ENCODE measurements at regions not wholly inside any gene's neighbourhood (a gene's known extent, or its start where the extent isn't known, plus 50 kb on each side); places are given as distances from the start of the nearest gene placed in this dataset.
"Not testable (repeated sequence)": the region's sequence is repeated elsewhere in the genome, so short reads cannot be mapped to it uniquely, and the experiment has no call there.

DNA sequence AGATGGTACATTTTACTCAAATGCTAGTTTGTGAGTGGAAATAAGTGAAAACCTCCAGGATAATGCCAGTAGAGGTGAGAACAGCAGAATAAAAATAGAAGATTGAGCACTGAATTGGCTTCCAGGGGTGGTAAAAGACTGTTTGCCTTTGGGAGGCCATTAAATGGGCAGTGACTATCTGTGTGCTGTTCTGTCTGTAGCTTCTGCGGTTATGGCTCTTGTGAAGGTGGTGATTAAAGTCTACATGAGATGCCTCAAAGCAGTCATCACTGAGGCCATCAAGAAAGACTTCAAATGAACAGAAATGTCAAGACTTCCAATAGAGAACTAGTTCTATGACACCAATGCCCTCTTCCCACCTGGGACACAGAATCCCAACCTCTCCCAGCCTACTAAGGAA is 108.8 kb downstream of the EFHB start:
- no peaks in the 10 kb centered on the region for H3K27me3 ChIP-seq (ENCODE audit: control insufficient read depth, insufficient read depth, low read length)
- DNase-seq (no peak), FAIRE-seq (no peak)
- no peak overlapping the region for H3K27ac ChIP-seq (ENCODE audit: low read depth in 2 of 2, low read length in 2 of 2)
- no peak overlapping the region for H3K9ac ChIP-seq (ENCODE audit: low read length in 3 of 3)
- no peaks in the 10 kb centered on the region for H3K36me3 ChIP-seq (ENCODE audit: control insufficient read depth in 2 of 3, insufficient read depth in 3 of 3, low read length in 3 of 3)
- H3K4me1 ChIP-seq (ENCODE audit: control insufficient read depth in 2 of 3, insufficient read depth in 2 of 3, low read depth in 1 of 3, low read length in 3 of 3), result no peaks in the 10 kb centered on the region
- H3K4me3 ChIP-seq (ENCODE audit: low read length in 3 of 3), result no peak overlapping the region
- intact Hi-C loops (cut with DNase I), result no loop called here
- no peak for TF ChIP-seq CTCF (IDR thresholded peaks at IDR 0.05; ENCODE audit: borderline replicate concordance, extremely low read depth, insufficient read depth)
- peaks cover 0 to 9% (median 0%) of the 10 kb centered on the region in 3 donors for H3K9me3 ChIP-seq (ENCODE audit: control insufficient read depth in 2 of 3, insufficient read depth in 1 of 3, low read length in 3 of 3)

GRCh38 chr3:19822805-19823204 is 111.2 kb downstream of the EFHB start:
- no peak for DNase-seq
- TF ChIP-seq CTCF (IDR thresholded peaks at IDR 0.05; ENCODE audit: borderline replicate concordance, extremely low read depth, insufficient read depth), result no peak
- Histone ChIP-seq H3K9me3 (ENCODE audit: control insufficient read depth in 2 of 3, insufficient read depth in 1 of 3, low read length in 3 of 3) (peaks cover 0 to 9% (median 0%) of the 10 kb centered on the region in 3 donors), H3K4me1 (ENCODE audit: control insufficient read depth in 2 of 3, insufficient read depth in 2 of 3, low read depth in 1 of 3, low read length in 3 of 3) (no peaks in the 10 kb centered on the region), H3K27me3 (ENCODE audit: control insufficient read depth, insufficient read depth, low read length) (no peaks in the 10 kb centered on the region), H3K27ac (ENCODE audit: low read depth in 2 of 2, low read length in 2 of 2) (no peak overlapping the region), H3K4me3 (ENCODE audit: low read length in 3 of 3) (no peak overlapping the region), H3K36me3 (ENCODE audit: control insufficient read depth in 2 of 3, insufficient read depth in 3 of 3, low read length in 3 of 3) (no peaks in the 10 kb centered on the region), H3K9ac (ENCODE audit: low read length in 3 of 3) (no peak overlapping the region)
- no peak for FAIRE-seq
- intact Hi-C loops (cut with DNase I), result no loop called here

- H3K4me1 ChIP-seq (ENCODE audit: control insufficient read depth in 2 of 3, insufficient read depth in 2 of 3, low read depth in 1 of 3, low read length in 3 of 3), result no peaks in the 10 kb centered on the region
- no peak overlapping the region for H3K9ac ChIP-seq (ENCODE audit: low read length in 3 of 3)
- TF ChIP-seq CTCF (IDR thresholded peaks at IDR 0.05; ENCODE audit: borderline replicate concordance, extremely low read depth, insufficient read depth), result no peak
- DNase-seq (no peak), FAIRE-seq (no peak)
- intact Hi-C loops (cut with DNase I), result no loop called here
- H3K27ac ChIP-seq (ENCODE audit: low read depth in 2 of 2, low read length in 2 of 2), result no peak overlapping the region
- no peaks in the 10 kb centered on the region for H3K9me3 ChIP-seq (ENCODE audit: control insufficient read depth in 2 of 3, insufficient read depth in 1 of 3, low read length in 3 of 3)
- no peaks in the 10 kb centered on the region for H3K27me3 ChIP-seq (ENCODE audit: control insufficient read depth, insufficient read depth, low read length)
- no peak overlapping the region for H3K4me3 ChIP-seq (ENCODE audit: low read length in 3 of 3)
- H3K36me3 ChIP-seq (ENCODE audit: control insufficient read depth in 2 of 3, insufficient read depth in 3 of 3, low read length in 3 of 3), result no peaks in the 10 kb centered on the region
Observed at GRCh38 chr3:19816631-19817030, 117.4 kb downstream of the EFHB start.

- FAIRE-seq (no peak), DNase-seq (no peak)
- Histone ChIP-seq H3K9ac (ENCODE audit: low read length in 3 of 3) (no peak overlapping the region), H3K27ac (ENCODE audit: low read depth in 2 of 2, low read length in 2 of 2) (no peak overlapping the region), H3K4me3 (ENCODE audit: low read length in 3 of 3) (no peak overlapping the region), H3K36me3 (ENCODE audit: control insufficient read depth in 2 of 3, insufficient read depth in 3 of 3, low read length in 3 of 3) (no peaks in the 10 kb centered on the region), H3K9me3 (ENCODE audit: control insufficient read depth in 2 of 3, insufficient read depth in 1 of 3, low read length in 3 of 3) (no peaks in the 10 kb centered on the region), H3K4me1 (ENCODE audit: control insufficient read depth in 2 of 3, insufficient read depth in 2 of 3, low read depth in 1 of 3, low read length in 3 of 3) (no peaks in the 10 kb centered on the region), H3K27me3 (ENCODE audit: control insufficient read depth, insufficient read depth, low read length) (no peaks in the 10 kb centered on the region)
- TF ChIP-seq CTCF (IDR thresholded peaks at IDR 0.05; ENCODE audit: borderline replicate concordance, extremely low read depth, insufficient read depth), result no peak
- intact Hi-C loops (cut with DNase I), result no loop called here
Observed at GRCh38 chr3:19815805-19816204, 118.2 kb downstream of the EFHB start.

- FAIRE-seq; H3K4me3 ChIP-seq (ENCODE audit: low read length in 3 of 3); intact Hi-C loops (cut with DNase I); H3K27me3 ChIP-seq (ENCODE audit: control insufficient read depth, insufficient read depth, low read length); H3K27ac ChIP-seq (ENCODE audit: low read depth in 2 of 2, low read length in 2 of 2); H3K36me3 ChIP-seq (ENCODE audit: control insufficient read depth in 2 of 3, insufficient read depth in 3 of 3, low read length in 3 of 3); H3K9me3 ChIP-seq (ENCODE audit: control insufficient read depth in 2 of 3, insufficient read depth in 1 of 3, low read length in 3 of 3); H3K4me1 ChIP-seq (ENCODE audit: control insufficient read depth in 2 of 3, insufficient read depth in 2 of 3, low read depth in 1 of 3, low read length in 3 of 3); H3K9ac ChIP-seq (ENCODE audit: low read length in 3 of 3); DNase-seq: not testable (repeated sequence)
Observed at GRCh38 chr3:19813743-19814142, 120.3 kb downstream of the EFHB start.

Data from kidney (tissue), 13 donors.